Left lung (tissue), 4 donors: ENCODE measurements at regions not wholly inside any gene's neighbourhood (a gene's known extent, or its start where the extent isn't known, plus 50 kb on each side); places are given as distances from the start of the nearest gene placed in this dataset.

Experiments
- ATAC-seq: fragments of 200-7000 bp; cut with Tn5 transposase; one replicate; pipeline ENCODE4 v1.9.1; 2020; ENCODE audit warnings: moderate library complexity
- DNase-seq, 4 donors: peaks; one replicate each; pipeline ENCODE4 v3.0.0-alpha.2; 2013 to 2020
- H3K27ac ChIP-seq, 2 donors: fragments of 200-600 bp; sonication (generic) in 1 of 2; one replicate each; pipeline versions ENCODE4 v1.5.0 to v1.8.0; 2020 to 2021
- H3K27me3 ChIP-seq, 2 donors: fragments of 200-600 bp; sonication (generic) in 1 of 2; one replicate each; pipeline versions ENCODE4 v1.5.0 to v1.8.0; 2020 to 2021
- H3K36me3 ChIP-seq, 2 donors: fragments of 200-600 bp; sonication (generic) in 1 of 2; one replicate each; pipeline versions ENCODE4 v1.5.0 to v1.8.0; 2020 to 2021
- H3K4me1 ChIP-seq, 2 donors: fragments of 200-600 bp; one replicate each; pipeline ENCODE4 v1.8.0; 2021
- H3K4me3 ChIP-seq, 2 donors: fragments of 200-600 bp; sonication (generic) in 1 of 2; one replicate each; pipeline versions ENCODE4 v1.5.0 to v1.8.0; 2020 to 2021; ENCODE audit warnings: mild to moderate bottlenecking in 1 of 2
- H3K9me3 ChIP-seq, 2 donors: fragments of 200-600 bp; sonication (generic) in 1 of 2; one replicate each; pipeline versions ENCODE4 v1.5.0 to v1.8.0; 2020 to 2021
- CTCF ChIP-seq, 2 donors: fragments of 200-600 bp; sonication (generic) in 1 of 2; IDR thresholded peaks; one replicate each; pipeline versions ENCODE4 v1.5.0 to v1.8.0; 2021; ENCODE audit warnings: antibody characterized with exemption in 2 of 2
- intact Hi-C, 2 donors: fragments of 100-400 bp; cut with DNase I; formaldehyde crosslinking; loops; one replicate each; pipeline versions ENCODE4 v1.11.2 to v1.14.2; 2022
- donor health status: DM: no; HTN: yes; CAD: no.
- donor health status: DM: no; HTN: no; CAD: no.

GRCh38 chr2:234425639-234426603 is 71.0 kb downstream of the ARL4C start:
- peak; percentile 23 for ATAC-seq
- Histone ChIP-seq H3K27me3 (no peaks in the 10 kb centered on the region), H3K36me3 (no peaks in the 10 kb centered on the region), H3K27ac (no peak overlapping the region), H3K9me3 (no peaks in the 10 kb centered on the region), H3K4me1 (peaks cover 4 to 50% of the 10 kb centered on the region in 2 donors), H3K4me3 (no peak overlapping the region)
- DNase-seq: no peak
- TF ChIP-seq CTCF (IDR thresholded peaks at IDR 0.05): no peak
- intact Hi-C loops: no loop called here

- no peak overlapping the region for H3K27ac ChIP-seq
- intact Hi-C loops: no loop called here
- no peaks in the 10 kb centered on the region for H3K9me3 ChIP-seq
- ATAC-seq: no peak
- H3K36me3 ChIP-seq: no peaks in the 10 kb centered on the region
- no peaks in the 10 kb centered on the region for H3K27me3 ChIP-seq
- TF ChIP-seq CTCF (IDR thresholded peaks at IDR 0.05): no peak
- H3K4me3 ChIP-seq: no peak overlapping the region
- no peak for DNase-seq
- peaks cover 4 to 55% of the 10 kb centered on the region in 2 donors for H3K4me1 ChIP-seq
Measured at GRCh38 chr2:234423884-234424283, 73.0 kb downstream of the ARL4C start.

- Histone ChIP-seq H3K9me3 (no peaks in the 10 kb centered on the region), H3K36me3 (no peaks in the 10 kb centered on the region), H3K27ac (peak overlapping the region in 1 of 2 donors; percentile 28), H3K27me3 (no peaks in the 10 kb centered on the region), H3K4me3 (no peak overlapping the region), H3K4me1 (peaks cover 4 to 54% of the 10 kb centered on the region in 2 donors)
- no peak for TF ChIP-seq CTCF (IDR thresholded peaks at IDR 0.05)
- ATAC-seq (no peak), DNase-seq (no peak)
- intact Hi-C loops: no loop called here
Measured at GRCh38 chr2:234422981-234423431, 73.9 kb downstream of the ARL4C start.

GRCh38 chr2:234422273-234422732 is 74.6 kb downstream of the ARL4C start:
- H3K27me3 ChIP-seq: no peaks in the 10 kb centered on the region
- peaks cover 4 to 47% of the 10 kb centered on the region in 2 donors for H3K4me1 ChIP-seq
- DNase-seq: no peak
- peak; percentile 76 for ATAC-seq
- no peak overlapping the region for H3K4me3 ChIP-seq
- H3K9me3 ChIP-seq: no peaks in the 10 kb centered on the region
- intact Hi-C loops: no loop called here
- no peak for TF ChIP-seq CTCF (IDR thresholded peaks at IDR 0.05)
- H3K36me3 ChIP-seq: no peaks in the 10 kb centered on the region
- peak overlapping the region; percentile 6 to 28 for H3K27ac ChIP-seq

GRCh38 chr2:234420408-234420807 is 76.5 kb downstream of the ARL4C start:
- H3K4me1 ChIP-seq: peaks cover 4 to 29% of the 10 kb centered on the region in 2 donors
- no peak for TF ChIP-seq CTCF (IDR thresholded peaks at IDR 0.05)
- intact Hi-C loops: no loop called here
- no peak for ATAC-seq
- no peak overlapping the region for H3K27ac ChIP-seq
- H3K27me3 ChIP-seq: no peaks in the 10 kb centered on the region
- H3K4me3 ChIP-seq: no peak overlapping the region
- no peak for DNase-seq
- no peaks in the 10 kb centered on the region for H3K9me3 ChIP-seq
- no peaks in the 10 kb centered on the region for H3K36me3 ChIP-seq
